ENCODE measurements at regions not wholly inside any gene's neighbourhood (a gene's known extent, or its start where the extent isn't known, plus 50 kb on each side); places are given as distances from the start of the nearest gene placed in this dataset.

GRCh38 chr22:48197189-48197690 is 1434.8 kb downstream of the TBC1D22A start:
- intact Hi-C loops (cut with DNase I): no loop called here
- no peaks in the 10 kb centered on the region for H3K4me1 ChIP-seq
- TF ChIP-seq, protein P1, sequence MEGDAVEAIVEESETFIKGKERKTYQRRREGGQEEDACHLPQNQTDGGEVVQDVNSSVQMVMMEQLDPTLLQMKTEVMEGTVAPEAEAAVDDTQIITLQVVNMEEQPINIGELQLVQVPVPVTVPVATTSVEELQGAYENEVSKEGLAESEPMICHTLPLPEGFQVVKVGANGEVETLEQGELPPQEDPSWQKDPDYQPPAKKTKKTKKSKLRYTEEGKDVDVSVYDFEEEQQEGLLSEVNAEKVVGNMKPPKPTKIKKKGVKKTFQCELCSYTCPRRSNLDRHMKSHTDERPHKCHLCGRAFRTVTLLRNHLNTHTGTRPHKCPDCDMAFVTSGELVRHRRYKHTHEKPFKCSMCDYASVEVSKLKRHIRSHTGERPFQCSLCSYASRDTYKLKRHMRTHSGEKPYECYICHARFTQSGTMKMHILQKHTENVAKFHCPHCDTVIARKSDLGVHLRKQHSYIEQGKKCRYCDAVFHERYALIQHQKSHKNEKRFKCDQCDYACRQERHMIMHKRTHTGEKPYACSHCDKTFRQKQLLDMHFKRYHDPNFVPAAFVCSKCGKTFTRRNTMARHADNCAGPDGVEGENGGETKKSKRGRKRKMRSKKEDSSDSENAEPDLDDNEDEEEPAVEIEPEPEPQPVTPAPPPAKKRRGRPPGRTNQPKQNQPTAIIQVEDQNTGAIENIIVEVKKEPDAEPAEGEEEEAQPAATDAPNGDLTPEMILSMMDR (IDR thresholded peaks at IDR 0.05): no peak
- peaks cover 0 to 16% of the 10 kb centered on the region in 2 donors for H3K27me3 ChIP-seq
- H3K4me3 ChIP-seq: no peak overlapping the region
- H3K9me3 ChIP-seq: peaks cover 0 to under 1% of the 10 kb centered on the region in 2 donors
- DNase-seq (no peak), ATAC-seq (no peak)
- no peak overlapping the region for H3K27ac ChIP-seq
- H3K36me3 ChIP-seq: no peaks in the 10 kb centered on the region

DNA sequence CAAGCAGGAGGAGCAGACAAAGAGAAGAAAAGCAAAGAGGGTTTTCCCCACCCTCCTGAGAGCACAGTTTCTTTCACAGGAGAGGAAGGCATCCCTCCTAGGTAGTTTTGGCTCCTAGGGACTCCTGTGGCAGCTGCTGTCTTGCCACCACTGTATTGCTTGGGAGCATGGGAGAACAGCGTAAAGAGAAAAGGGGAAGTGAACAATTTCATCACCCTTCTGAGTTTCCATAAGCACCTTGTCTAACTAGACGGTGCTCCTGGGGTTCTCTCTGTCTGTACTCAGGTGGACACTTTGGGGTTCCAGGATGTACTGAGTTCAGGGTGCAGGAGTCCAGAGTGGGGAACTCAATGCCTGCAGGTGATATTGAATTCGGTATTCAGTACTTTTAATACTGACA is 1430.5 kb downstream of the TBC1D22A start:
- peaks cover 0 to 20% of the 10 kb centered on the region in 2 donors for H3K9me3 ChIP-seq
- ATAC-seq: no peak
- TF ChIP-seq, protein P1 (IDR thresholded peaks at IDR 0.05): no peak
- H3K27me3 ChIP-seq: peaks cover 0 to under 1% of the 10 kb centered on the region in 2 donors
- no peak overlapping the region for H3K4me3 ChIP-seq
- DNase-seq: no peak
- no peak overlapping the region for H3K27ac ChIP-seq
- no peaks in the 10 kb centered on the region for H3K4me1 ChIP-seq
- intact Hi-C loops (cut with DNase I): no loop called here
- no peaks in the 10 kb centered on the region for H3K36me3 ChIP-seq

GRCh38 chr22:48192071-48192470 is 1429.6 kb downstream of the TBC1D22A start:
- no peaks in the 10 kb centered on the region for H3K4me1 ChIP-seq
- DNase-seq (no peak), ATAC-seq (no peak)
- H3K27ac ChIP-seq: no peak overlapping the region
- H3K9me3 ChIP-seq: peaks cover 0 to 20% of the 10 kb centered on the region in 2 donors
- intact Hi-C loops (cut with DNase I): no loop called here
- H3K27me3 ChIP-seq: no peaks in the 10 kb centered on the region
- no peaks in the 10 kb centered on the region for H3K36me3 ChIP-seq
- TF ChIP-seq, protein P1 (IDR thresholded peaks at IDR 0.05): no peak
- H3K4me3 ChIP-seq: no peak overlapping the region

- intact Hi-C loops (cut with DNase I): no loop called here
- DNase-seq (peak in 1 of 4 donors; percentile 25), ATAC-seq (no peak)
- Histone ChIP-seq H3K27ac (no peak overlapping the region), H3K4me3 (no peak overlapping the region), H3K4me1 (no peaks in the 10 kb centered on the region), H3K27me3 (no peaks in the 10 kb centered on the region), H3K9me3 (peaks cover 0 to 20% of the 10 kb centered on the region in 2 donors), H3K36me3 (no peaks in the 10 kb centered on the region)
- TF ChIP-seq, protein P1 (IDR thresholded peaks at IDR 0.05): no peak
Measured at GRCh38 chr22:48188231-48188721, 1425.8 kb downstream of the TBC1D22A start.

- TF ChIP-seq, protein P1 (IDR thresholded peaks at IDR 0.05): no peak
- Histone ChIP-seq H3K4me3 (no peak overlapping the region), H3K36me3 (no peaks in the 10 kb centered on the region), H3K4me1 (no peaks in the 10 kb centered on the region), H3K27ac (no peak overlapping the region), H3K9me3 (peaks cover 0 to 20% of the 10 kb centered on the region in 2 donors), H3K27me3 (no peaks in the 10 kb centered on the region)
- DNase-seq (no peak), ATAC-seq (peak; percentile 33)
- intact Hi-C loops (cut with DNase I): no loop called here
Measured at GRCh38 chr22:48187356-48187755, 1424.9 kb downstream of the TBC1D22A start.

Data from left lung (tissue), 4 donors.